NCI-H345 (cell line): ENCODE measurements at regions not wholly inside any gene's neighbourhood (a gene's known extent, or its start where the extent isn't known, plus 50 kb on each side); places are given as distances from the start of the nearest gene placed in this dataset.

ENCODE experiments used
- DNase-seq: peaks from one replicate; lab custom pipeline; 2025; lab: John Stamatoyannopoulos, UW

DNA sequence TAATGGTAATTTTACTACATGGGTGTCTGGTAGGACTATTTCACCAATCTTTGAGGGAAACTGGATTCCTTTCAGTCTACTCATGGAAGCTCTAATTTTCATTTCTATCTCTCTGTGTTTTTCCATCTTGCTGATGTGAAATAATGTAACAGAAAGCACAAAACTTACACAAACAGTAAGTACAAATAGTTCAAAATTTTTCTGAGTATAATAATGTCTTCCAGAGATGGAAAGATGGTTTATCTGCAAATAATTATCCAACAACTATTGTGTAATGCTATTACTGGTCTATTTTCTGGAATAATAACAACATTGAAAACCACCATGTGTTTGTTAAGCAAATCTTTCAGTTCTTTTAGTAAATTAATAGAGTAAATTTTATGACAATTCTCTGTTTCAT lies 565.8 kb upstream of the MGMT start:
- DNase-seq, result no peak

DNA sequence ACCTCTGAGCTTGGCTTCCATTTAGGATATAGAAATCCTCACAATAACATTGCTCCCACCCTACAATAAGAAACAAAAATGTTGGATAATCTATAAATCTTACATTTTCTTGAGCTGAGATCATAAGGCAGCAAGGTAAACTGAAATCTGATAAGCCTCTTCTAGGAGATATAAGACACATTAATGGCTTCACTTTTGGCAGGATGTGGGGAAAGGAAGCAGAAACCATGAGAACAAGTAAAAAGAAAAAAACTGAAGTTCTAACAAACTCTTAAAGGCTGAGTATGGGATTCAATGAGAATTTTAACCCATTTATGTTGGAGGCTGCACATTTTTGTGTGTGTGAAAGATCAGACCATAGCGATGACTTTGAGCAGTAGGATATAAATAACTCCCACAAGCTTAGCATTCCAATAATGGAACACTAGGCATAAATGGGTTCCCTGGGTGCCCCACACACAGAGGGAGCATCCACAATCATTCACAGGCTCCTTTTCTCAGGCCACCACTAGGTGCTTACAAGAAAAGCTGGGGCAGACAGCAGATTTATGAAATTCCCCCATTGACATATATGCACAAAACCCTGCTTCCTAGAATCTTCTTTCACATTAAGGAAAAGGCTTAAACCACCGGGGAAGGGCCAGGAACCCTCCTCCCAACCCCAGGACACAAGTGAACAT lies 564.9 kb upstream of the MGMT start:
- no peak for DNase-seq

DNA sequence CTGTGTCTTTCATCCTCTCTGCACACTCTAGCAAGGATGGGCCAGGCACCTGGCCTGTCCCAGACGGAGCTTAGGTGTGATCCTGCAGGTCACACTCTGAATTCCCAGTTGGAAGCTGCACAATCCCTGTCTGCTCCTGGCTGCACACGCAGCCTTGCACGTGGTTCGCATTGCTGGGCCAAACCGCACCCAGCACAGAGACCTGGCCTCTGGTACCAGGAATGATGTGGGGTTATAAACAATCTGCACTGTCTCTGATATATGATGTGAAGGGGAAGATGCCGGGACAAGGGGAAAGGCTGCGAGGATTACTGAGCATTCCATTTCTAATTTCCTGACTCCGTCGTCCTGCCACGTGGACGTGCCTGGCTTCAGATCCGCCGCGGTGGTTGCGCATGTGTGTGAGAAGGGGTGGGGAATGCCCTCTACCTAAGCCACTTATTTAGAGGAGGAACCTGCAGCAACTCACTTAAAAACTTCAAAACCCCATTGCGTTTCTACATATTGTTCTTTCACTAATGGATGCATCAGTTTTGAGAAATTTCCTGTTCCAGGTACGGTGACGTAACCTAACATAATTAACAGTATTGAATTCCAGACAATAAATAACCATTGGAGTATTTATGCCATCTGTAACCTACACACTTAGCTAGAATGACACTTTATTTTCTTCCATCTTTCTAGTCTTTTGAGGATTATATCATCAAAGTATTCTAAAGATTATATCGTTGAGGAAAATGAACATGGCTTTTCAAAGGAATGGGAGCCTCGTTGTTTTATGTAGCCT lies 559.7 kb upstream of the MGMT start:
- no peak for DNase-seq

DNA sequence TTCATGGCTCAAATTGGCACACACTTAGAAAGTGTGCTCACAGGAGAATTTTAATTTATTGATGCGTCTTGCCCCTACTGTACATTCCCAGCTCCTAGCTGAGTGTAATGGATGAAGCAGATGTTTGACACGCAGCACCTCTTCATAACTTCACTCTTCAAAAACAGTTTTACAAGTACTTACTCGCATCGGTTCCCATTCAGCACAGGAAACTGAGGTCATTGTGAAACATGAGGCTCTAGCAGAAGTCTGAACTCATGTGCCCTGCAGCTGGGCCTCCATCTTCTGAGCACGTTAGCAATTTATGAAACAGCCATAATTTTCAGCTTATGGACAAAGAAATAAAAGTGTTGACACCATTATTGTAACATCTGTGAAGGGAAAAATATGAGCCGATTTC lies 558.9 kb upstream of the MGMT start:
- no peak for DNase-seq

DNA sequence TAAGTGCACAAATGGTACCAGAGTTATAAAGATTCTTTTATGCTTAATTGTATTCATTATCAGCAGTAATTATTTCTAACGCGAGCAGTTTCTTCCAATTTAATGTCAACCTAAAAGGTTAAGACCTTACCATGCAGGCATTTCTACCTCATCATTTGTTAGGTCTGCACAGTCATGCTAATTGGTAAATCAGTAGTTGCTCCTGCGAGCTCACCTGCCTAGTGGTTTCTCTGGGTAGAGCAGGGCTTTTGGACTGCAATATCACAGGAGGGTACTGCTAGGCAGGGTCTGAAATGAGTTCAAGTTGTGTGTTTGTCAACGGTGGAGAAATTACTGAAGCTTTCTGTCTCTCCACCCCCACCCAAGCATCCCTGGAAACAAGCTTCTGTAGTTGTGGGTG lies 558.5 kb upstream of the MGMT start:
- DNase-seq, result no peak

DNA sequence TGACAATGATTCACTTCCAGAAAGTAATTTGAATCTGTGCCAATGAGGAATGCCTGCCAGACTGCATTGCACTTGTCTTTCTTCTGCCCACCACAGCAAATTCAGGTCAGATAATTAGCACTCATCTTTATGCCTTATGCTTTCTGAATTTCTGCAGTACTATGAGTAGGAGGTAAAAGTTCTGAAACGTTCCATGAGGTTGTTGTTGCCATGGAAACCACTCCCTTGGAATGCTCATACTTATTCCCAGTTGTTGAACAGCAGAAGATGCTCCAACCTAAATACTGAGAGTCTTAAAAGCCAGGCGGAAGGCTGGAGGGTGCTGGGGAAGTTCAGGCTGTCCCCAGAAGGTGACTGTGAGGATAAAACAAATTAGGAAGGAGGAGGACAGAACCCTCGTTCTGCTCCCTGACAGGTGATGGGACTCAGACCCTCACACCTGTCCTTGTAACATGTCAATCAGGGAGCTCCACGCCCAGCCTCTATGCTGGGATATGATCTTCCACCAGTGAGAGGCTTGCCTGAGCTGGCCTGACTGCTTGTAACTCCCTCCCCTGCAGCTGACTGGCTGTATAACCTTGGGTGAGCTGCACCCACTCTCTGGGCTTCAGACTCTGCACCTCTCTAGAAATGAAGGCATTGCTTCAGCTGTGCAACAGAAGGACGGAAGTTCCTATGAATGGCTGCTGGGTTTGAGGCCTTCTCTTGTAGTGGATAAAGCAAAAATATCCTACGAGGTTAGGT lies 554.3 kb upstream of the MGMT start:
- no peak for DNase-seq

DNA sequence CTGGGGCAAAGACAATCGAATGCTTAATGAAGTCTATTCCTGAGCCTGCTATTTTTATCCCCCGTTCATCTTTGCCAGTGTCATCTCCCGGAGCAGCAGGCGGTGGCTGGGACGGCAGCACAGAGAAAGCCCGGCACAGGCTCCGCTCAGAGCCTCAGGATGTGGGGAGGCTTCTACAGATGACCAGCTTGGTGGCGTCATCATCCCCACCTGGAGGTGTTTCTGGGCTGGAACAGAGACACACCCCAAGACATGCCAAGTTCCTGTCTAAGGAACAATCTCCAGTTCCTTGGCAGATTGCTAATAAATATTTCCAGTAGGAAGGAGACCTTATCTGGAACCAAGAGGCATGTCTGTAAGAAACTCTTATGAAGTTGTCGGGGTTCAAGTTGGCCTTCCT lies 552.4 kb upstream of the MGMT start:
- DNase-seq, result no peak

DNA sequence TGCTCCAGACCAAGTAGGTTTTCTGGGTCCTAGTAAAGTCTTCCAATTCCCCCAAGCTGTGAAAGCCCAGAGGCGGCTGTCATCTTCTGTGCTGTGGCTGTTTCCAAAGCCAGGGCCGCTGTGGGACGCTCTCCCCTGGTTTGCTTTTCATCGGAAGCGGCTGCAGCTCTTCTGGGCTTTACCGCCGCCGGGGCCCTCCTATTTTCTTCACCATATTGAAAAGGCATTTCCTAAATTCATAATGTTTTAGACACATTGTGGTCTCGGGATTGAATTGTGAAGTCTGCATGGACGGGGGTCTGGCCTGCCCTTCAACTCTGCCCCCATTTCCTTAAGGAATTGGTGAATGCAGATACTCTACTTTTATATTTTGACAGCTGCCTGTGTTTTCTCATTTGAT lies 551.4 kb upstream of the MGMT start:
- DNase-seq, result no peak

DNA sequence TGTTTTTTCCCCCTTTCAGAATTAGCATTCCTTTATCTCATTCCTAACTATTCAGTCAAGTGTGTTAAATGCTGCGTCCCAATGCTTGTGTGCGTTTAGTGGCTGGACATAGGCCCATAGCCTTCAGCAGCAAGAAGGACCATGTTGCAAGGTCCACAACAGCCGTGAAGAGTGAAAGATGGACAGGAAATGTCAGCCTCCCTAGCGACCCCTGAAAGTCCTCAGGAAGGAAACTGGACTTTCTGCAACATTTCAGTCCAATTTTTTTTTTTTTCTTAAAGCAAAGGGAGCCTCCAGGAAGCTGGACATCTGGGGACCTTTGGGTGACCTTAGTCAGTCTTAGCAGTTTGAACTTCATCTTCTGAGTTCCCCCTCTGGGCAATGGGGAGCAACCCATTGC lies 550.7 kb upstream of the MGMT start:
- DNase-seq, result no peak

DNA sequence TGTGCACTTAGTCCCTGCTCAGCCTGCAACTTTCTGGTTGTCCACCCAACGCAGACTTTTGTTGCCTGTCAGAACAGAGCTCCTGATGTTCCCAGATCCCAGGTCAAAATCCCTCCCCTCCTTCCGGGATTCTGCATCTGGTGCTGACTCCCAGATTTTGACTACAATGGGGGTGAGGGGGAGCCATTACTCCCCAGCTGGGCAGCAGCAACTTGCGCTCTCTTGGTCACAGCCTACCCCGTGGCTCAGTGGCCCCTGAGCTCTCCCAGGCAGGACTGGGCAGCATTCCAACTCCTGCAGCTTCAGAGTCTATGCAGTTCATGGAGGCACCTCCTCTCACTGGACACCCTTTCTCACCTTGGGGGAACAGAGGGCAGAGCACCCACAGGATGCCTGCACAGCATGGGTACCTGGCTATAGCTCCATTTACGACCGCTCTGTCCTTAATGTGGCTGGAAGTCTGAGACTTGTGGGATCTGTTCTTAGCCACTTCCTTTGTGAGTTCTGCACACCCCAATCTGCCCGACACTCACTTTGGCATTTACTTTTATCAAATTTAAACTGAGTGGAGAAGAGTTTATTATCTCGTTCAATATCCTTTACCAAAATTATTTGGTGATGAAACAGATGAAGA lies 545.5 kb upstream of the MGMT start:
- no peak for DNase-seq

DNA sequence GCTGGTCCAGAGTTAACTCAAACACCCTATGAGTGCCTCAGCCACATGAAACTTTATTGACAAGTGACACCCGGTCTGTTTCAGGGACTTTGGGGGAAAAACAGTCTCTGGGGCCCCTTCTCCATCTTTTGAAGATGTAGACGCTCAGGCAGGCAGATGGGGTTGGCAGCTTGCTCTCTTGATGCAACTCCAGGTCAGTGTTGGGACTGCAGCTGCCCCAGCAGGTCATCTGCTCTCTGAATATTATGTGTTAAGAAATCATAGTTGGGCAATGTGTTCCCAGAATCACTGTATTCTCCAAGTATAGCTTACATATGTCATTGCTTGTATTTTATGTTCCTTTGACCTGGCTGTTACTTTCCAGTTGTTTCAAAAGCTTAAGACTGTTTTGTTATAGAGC lies 544.9 kb upstream of the MGMT start:
- no peak for DNase-seq

DNA sequence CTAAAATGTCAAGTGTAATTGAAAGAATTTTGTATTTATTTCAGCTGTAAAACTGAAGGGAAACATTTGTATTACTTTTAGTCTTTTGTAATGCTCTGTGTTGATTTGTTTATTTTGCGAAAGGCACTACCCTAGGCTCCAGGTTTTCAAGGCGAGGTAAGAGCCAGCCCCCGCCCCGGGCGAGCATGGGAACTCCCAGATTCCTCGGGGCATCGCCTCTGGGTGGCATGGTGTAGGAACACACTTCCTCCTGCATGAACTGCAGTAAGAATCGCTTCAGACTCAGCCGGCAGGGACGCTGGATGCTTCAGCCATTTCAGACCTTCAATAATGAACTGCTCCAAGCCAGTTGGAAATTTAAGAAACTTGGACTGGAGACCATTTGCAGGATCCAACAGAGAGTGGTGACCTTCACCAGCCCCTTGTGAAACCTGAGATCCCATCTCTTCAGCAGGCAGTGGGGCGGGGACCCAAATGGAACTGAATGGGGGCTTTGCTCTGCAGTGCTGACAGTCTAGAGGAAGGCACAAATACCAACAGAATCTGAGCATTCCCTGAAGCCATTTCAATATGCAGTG lies 544.3 kb upstream of the MGMT start:
- no peak for DNase-seq

DNA sequence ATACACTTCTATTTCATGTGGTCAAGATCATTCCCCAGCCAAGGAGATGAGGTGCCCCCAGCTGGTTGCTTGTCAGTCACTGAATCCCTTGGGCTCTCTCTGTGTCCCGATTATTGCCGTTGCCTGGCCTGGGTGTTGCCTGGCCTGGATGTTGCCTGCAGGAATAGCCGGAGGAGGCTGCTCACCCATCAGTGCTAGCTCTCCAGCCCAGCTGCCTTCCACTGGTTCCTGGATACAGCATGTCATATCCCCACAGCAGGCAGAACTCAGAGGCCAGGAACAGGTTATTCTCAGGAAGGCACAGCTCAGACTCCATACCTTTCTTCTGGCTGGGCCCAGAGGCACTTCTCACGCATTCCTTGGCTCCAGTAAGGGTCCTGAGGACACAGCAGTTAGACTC lies 542.1 kb upstream of the MGMT start:
- DNase-seq, result no peak

DNA sequence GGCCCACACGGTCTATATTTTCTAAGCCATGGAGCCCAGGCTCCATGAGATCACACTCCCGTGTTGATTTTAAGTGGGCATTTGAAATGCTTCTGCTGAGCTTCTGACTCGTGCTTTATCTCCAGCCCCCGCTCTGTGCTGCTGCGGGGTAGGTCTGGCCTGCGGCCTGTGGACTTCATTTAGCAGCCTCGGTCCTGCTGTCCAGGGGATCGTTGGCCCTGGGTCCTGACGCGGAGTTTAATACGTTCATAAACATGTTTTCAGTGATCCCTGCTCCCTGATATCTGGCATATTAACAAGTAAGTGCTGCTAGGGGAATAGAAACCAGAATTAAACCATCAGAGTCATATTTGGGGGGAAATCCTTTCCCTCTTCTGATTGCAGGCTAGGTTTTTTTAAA lies 540.3 kb upstream of the MGMT start:
- no peak for DNase-seq

DNA sequence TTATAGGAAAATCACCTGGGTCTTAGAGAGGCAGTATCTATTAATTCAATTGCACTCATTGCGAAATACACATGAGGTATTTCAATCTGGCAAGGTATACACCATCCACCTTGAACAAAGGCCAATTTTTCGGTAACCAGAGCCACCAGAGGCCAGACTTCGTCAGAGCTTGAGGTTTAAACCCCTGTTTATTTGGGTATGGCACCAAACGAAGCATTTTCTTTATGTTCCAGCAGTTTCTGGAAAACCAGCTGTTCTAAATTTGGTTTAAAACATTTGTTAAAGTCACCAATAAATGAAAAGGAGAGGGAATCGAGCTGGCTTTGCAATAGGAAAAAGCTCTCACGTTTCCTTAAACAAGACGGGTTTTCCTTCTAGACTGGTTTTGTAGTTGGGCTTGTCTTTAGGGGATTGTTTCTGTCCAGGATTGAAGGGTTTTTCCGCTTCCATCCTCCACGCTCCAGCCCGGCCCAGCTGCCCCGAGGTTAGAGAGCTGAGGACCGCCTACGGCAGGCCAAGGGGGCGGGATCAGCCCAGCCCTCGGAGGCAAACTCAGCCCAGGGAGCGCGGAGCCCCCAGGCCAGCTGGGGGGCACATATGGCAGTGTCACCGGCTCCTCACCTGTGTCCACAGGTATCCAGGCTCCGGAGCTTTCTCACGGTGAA lies 539.4 kb upstream of the MGMT start:
- DNase-seq, result no peak

DNA sequence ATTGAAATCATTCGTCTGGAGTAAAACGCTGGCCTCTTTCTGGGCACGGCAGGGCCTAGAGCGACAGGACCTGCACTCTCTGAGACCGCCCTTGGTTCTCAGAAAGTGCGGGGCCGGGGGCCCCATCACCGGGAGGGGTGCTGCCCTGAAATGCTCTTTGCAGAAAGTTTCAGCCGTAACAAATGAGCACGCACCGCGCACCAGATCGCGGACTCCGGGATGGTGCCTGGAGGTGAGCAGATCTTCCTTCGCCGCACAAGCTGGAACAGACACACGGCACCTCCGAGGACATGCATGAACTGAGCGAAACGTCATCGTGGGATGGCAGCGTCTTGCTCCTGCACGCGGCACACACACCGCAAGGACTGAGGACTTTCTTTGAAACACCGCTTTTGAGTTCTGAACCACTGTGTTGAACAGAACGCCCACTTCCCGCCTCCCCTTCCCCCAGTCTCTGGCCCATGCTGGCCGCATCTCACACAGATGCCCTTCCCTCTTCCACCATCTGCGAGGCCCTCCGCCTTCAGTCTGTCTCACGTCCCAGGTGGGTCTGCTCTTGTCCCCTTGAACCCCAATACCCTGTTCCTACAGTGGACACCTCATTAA lies 538.7 kb upstream of the MGMT start:
- DNase-seq, result no peak

DNA sequence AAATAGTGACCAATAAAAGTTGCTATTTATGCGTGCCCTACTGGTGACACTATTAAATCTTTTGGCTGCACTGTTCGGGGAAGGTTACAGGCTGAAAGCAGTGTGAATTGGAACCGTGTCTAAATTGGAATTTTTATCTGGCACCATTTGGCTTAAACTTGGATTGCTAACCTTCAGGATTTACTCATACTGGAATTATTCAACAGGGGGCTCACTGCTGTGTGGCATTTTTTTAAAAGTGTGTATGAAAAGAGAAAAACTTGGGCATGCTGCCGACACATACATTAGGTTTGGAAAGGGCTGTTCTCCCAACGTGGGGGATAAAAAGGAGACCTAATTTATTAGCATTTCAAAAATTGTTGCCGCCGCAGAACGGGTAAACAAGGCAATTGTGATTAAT lies 537.9 kb upstream of the MGMT start:
- no peak for DNase-seq

DNA sequence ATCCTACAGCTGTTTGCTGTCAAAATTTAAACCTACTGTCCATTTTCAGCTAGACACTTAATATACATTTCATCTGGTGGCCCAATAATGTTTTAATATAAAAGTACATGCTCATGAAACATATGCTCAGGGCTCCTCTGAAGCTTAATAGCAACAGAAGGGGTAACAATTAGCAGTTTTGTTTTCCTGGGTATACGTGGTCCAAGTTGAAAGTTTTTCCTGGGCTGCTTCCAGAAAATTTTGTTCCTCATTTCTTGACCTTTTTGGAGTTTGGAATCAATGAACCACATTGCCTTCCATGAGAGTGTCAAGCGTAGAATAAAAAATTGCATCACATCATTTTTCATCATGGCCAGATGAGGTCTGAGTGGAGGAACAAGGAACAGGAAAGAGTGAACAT lies 537.3 kb upstream of the MGMT start:
- no peak for DNase-seq

DNA sequence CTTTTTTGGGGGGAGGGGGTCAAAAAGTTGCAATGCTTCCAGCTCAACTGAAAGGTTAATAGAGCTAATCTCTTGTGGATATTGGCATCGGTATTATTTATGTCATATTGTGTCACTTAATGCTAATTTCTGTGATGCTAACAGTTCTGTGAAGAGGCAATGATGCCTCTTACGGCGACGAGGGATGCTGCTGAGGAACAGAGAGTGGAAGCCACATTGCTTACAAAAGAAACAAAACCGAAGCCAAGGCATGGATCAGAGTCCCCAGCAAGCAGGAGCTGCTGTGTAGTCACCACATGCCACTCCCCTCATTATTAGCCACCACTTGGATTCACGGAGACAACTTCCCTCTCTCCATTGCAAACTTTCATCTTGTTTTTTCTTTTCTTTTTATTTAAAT lies 536.5 kb upstream of the MGMT start:
- no peak for DNase-seq

DNA sequence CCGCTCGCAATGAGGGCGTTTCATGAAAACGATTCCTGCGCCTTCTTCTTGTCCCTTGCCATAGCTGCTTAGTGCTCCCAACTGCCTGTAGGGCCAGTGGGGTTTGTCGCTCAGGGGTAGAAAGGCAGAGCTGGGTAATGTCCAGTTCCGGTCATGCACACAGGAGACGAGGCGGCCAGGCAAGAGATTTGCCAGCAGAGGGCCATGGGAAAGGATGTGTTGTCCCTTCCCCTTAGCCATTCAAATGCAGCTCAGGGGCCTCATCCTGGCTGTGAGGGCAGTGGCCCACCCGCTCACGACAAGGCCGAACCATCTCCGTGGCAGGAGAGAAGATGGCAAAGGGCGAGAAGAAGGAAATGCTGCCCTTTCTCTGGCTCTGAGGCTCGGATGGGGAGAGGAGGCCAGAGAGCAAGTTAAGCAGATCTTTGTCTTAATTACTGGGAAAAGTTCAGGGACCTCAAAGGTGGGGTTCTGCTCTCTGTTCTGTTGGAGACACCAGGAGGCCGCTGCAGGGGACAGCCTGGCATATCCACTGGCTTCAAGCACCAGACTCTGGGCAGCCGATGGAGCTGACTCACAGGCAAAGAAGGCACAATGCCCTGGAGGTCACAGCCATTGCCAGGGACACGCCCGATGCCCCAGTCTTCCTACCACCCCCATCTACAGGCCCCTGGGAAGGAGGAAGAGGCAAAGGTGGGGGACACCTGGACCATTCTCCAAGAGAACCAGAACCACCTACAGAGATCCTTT lies 534.8 kb upstream of the MGMT start:
- DNase-seq, result no peak

DNA sequence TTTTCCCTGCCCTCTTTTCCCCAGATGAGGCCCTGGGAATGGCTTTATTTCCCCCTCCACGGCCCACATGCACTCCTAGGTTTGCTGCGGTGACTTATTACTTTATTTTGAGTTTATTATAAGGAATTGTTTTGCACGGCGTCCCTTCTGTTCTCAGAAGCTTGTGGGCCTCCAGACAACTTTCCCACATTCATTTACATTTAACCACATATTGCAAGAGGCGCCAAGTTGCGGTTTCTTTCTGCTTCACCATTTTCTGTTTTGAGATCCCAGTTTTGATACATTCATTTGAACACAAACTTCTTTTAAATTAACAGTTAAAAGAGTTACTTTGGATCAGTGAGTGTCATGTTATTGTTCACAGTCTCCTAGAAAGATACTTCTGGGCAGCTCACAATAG lies 532.5 kb upstream of the MGMT start:
- DNase-seq, result no peak
